Smooth muscle cell (in vitro differentiated cells): ENCODE measurements at regions not wholly inside any gene's neighbourhood (a gene's known extent, or its start where the extent isn't known, plus 50 kb on each side); places are given as distances from the start of the nearest gene placed in this dataset.

Experiments used
- DNase-seq: peaks from one replicate; lab custom pipeline; 2025; ENCODE audit not compliant: unreplicated experiment; lab: John Stamatoyannopoulos, UW
- H2AFZ ChIP-seq: fragments of 200-600 bp; sonication (generic); 2 replicates; pipeline ENCODE4 v1.6.0; 2016; ENCODE audit warnings: antibody characterized with exemption, low read depth, mild to moderate bottlenecking
- H3F3A ChIP-seq: fragments of 200-600 bp; sonication (generic); 2 replicates; pipeline ENCODE4 v1.6.0; 2017; ENCODE audit warnings: antibody characterized with exemption, low read depth
- H3K27ac ChIP-seq: fragments of 200-600 bp; sonication (generic); 2 replicates; pipeline ENCODE4 v1.5.1; 2016; ENCODE audit warnings: low read depth, mild to moderate bottlenecking
- H3K27me3 ChIP-seq: fragments of 200-600 bp; sonication (generic); 2 replicates; pipeline ENCODE4 v1.6.1; 2016; ENCODE audit warnings: low read depth, mild to moderate bottlenecking
- H3K36me3 ChIP-seq: fragments of 200-600 bp; sonication (generic); 2 replicates; pipeline ENCODE4 v1.5.1; 2016; ENCODE audit warnings: low read depth
- H3K4me1 ChIP-seq: fragments of 200-600 bp; sonication (generic); 2 replicates; pipeline ENCODE4 v1.5.1; 2016; ENCODE audit warnings: low read depth
- H3K4me2 ChIP-seq: fragments of 200-600 bp; sonication (generic); 2 replicates; pipeline ENCODE4 v1.6.0; 2016; ENCODE audit warnings: mild to moderate bottlenecking
- H3K4me3 ChIP-seq: fragments of 200-600 bp; sonication (generic); 2 replicates; pipeline ENCODE4 v1.5.1; 2016; ENCODE audit warnings: mild to moderate bottlenecking
- H3K79me2 ChIP-seq: fragments of 200-600 bp; sonication (generic); 2 replicates; pipeline ENCODE4 v1.6.0; 2016; ENCODE audit warnings: low read depth, mild to moderate bottlenecking
- H3K9ac ChIP-seq: fragments of 200-600 bp; sonication (generic); 2 replicates; pipeline ENCODE4 v1.6.0; 2016; ENCODE audit warnings: low read depth
- H3K9me3 ChIP-seq: fragments of 200-600 bp; sonication (generic); replicated peaks from 2 replicates; pipeline ENCODE4 v1.5.1; 2016; ENCODE audit warnings: low read depth
- H4K20me1 ChIP-seq: fragments of 200-600 bp; sonication (generic); 2 replicates; pipeline ENCODE4 v1.6.0; 2016; ENCODE audit warnings: low read depth
- CTCF ChIP-seq: fragments of 200-600 bp; sonication (generic); IDR thresholded peaks from 2 replicates; pipeline ENCODE4 v1.5.1; 2017; ENCODE audit warnings: borderline replicate concordance, mild to moderate bottlenecking, antibody characterized with exemption; ENCODE audit not compliant: insufficient read depth, poor library complexity, severe bottlenecking
- WGBS: methylation state at CpG from one replicate; pipeline ENCODE4 v1.1.7; 2016; ENCODE audit warnings: low lambda C conversion rate; 5-methylcytosine and 5-hydroxymethylcytosine counted together

- peak; percentile 31 for DNase-seq
- Histone ChIP-seq H3K79me2 (no peaks in the 10 kb centered on the region), H3K27ac (peak overlapping the region; percentile 70), H3K27me3 (no peaks in the 10 kb centered on the region), H3K4me2 (peak overlapping the region; percentile 46), H3K4me3 (peak overlapping the region; percentile 4), H3K4me1 (no peaks in the 10 kb centered on the region), H3K9ac (peak overlapping the region; percentile 23), H3F3A (no peaks in the 10 kb centered on the region), H2AFZ (peak overlapping the region; percentile 80), H3K9me3 (no peaks in the 10 kb centered on the region), H4K20me1 (no peaks in the 10 kb centered on the region), H3K36me3 (no peaks in the 10 kb centered on the region)
- WGBS = 28% methylated on average over 16 of the region's 16 CpGs
- TF ChIP-seq CTCF = peak; percentile 87
Observed at GRCh38 chr5:68962757-68963484, 130.9 kb upstream of the SLC30A5 start.

GRCh38 chr5:68964679-68965078 lies 129.1 kb upstream of the SLC30A5 start:
- TF ChIP-seq CTCF = no peak
- Histone ChIP-seq H3K4me1 (no peaks in the 10 kb centered on the region), H3K4me2 (no peak overlapping the region), H3K27ac (no peak overlapping the region), H3K9me3 (no peaks in the 10 kb centered on the region), H2AFZ (no peak overlapping the region), H3K36me3 (no peaks in the 10 kb centered on the region), H3K27me3 (no peaks in the 10 kb centered on the region), H3K4me3 (no peak overlapping the region), H3K79me2 (no peaks in the 10 kb centered on the region), H3K9ac (no peak overlapping the region), H3F3A (no peaks in the 10 kb centered on the region), H4K20me1 (no peaks in the 10 kb centered on the region)
- 95% methylated on average over 3 of the region's 3 CpGs for WGBS
- no peak for DNase-seq

- TF ChIP-seq CTCF = no peak
- no peaks in the 10 kb centered on the region for H3F3A ChIP-seq
- H3K9ac ChIP-seq = no peak overlapping the region
- H3K4me3 ChIP-seq = no peak overlapping the region
- no peaks in the 10 kb centered on the region for H3K9me3 ChIP-seq
- H3K27me3 ChIP-seq = no peaks in the 10 kb centered on the region
- H3K4me2 ChIP-seq = no peak overlapping the region
- WGBS = 85% methylated on average over 3 of the region's 3 CpGs
- H2AFZ ChIP-seq = no peak overlapping the region
- H4K20me1 ChIP-seq = no peaks in the 10 kb centered on the region
- H3K27ac ChIP-seq = no peak overlapping the region
- no peak for DNase-seq
- no peaks in the 10 kb centered on the region for H3K4me1 ChIP-seq
- no peaks in the 10 kb centered on the region for H3K79me2 ChIP-seq
- H3K36me3 ChIP-seq = no peaks in the 10 kb centered on the region
Observed at GRCh38 chr5:68965926-68966325, 127.9 kb upstream of the SLC30A5 start.

GRCh38 chr5:68966596-68966995 lies 127.2 kb upstream of the SLC30A5 start:
- no peak overlapping the region for H3K4me3 ChIP-seq
- H3K27me3 ChIP-seq = no peaks in the 10 kb centered on the region
- H3F3A ChIP-seq = no peaks in the 10 kb centered on the region
- no peak for TF ChIP-seq CTCF
- no peaks in the 10 kb centered on the region for H3K36me3 ChIP-seq
- no peak overlapping the region for H3K9ac ChIP-seq
- H3K4me1 ChIP-seq = no peaks in the 10 kb centered on the region
- no peaks in the 10 kb centered on the region for H3K9me3 ChIP-seq
- DNase-seq = no peak
- no peaks in the 10 kb centered on the region for H3K79me2 ChIP-seq
- no peak overlapping the region for H3K4me2 ChIP-seq
- no peak overlapping the region for H3K27ac ChIP-seq
- 94% methylated on average over 5 of the region's 5 CpGs for WGBS
- no peaks in the 10 kb centered on the region for H4K20me1 ChIP-seq
- no peak overlapping the region for H2AFZ ChIP-seq
